ENCODE measurements at regions not wholly inside any gene's neighbourhood (a gene's known extent, or its start where the extent isn't known, plus 50 kb on each side); places are given as distances from the start of the nearest gene placed in this dataset.

- Histone ChIP-seq H3K9me2 (no peaks in the 10 kb centered on the region), H3K27me3 (ENCODE audit: insufficient read depth) (no peaks in the 10 kb centered on the region), H4K20me1 (ENCODE audit: insufficient read depth) (no peaks in the 10 kb centered on the region), H3K79me2 (ENCODE audit: insufficient read depth) (no peaks in the 10 kb centered on the region), H2AFZ (ENCODE audit: low read depth) (no peak overlapping the region), H3K4me2 (no peak overlapping the region), H3K36me3 (replicated peaks in 1 of 2; ENCODE audit: control insufficient read depth in 1 of 2, insufficient read depth in 2 of 2, low read length in 1 of 2) (no peaks in the 10 kb centered on the region), H3K4me1 (ENCODE audit: control insufficient read depth in 1 of 2, insufficient read depth in 2 of 2, low read depth in 1 of 2, low read length in 1 of 2) (peaks cover 0 to 3% of the 10 kb centered on the region in 2 experiments; a peak in 1 of 4 replicates), H3F3A (replicated peaks; ENCODE audit: insufficient read depth) (no peaks in the 10 kb centered on the region), H3K4me3 (ENCODE audit: low read depth in 2 of 2, low read length in 1 of 2) (no peak overlapping the region), H3K9me3 (no peaks in the 10 kb centered on the region), H3K9ac (no peak overlapping the region), H3K27ac (ENCODE audit: low read depth in 2 of 2, low read length in 1 of 2) (no peak overlapping the region)
- POLR2A ChIA-PET, result no interaction called here
- TF ChIP-seq REST (IDR thresholded peaks at IDR 0.05; ENCODE audit: low read depth, low read length) (no peak), NFIC (IDR thresholded peaks at IDR 0.05; ENCODE audit: borderline replicate concordance) (no peak), RFX5 (IDR thresholded peaks at IDR 0.05; ENCODE audit: low read length) (no peak), GATA2 (CRISPR knock-in tag; IDR thresholded peaks at IDR 0.05) (no peak), FOXJ3 (CRISPR knock-in tag; IDR thresholded peaks at IDR 0.05) (no peak), NRF1 (IDR thresholded peaks at IDR 0.05; ENCODE audit: low read depth, low read length) (no peak), EP300 (IDR thresholded peaks at IDR 0.05; ENCODE audit: borderline replicate concordance in 1 of 2, low read depth in 1 of 2, low read length in 1 of 2) (no peak), CHD2 (IDR thresholded peaks at IDR 0.05; ENCODE audit: low read length, partially characterized antibody) (no peak), TEAD4 (IDR thresholded peaks at IDR 0.05; ENCODE audit: borderline replicate concordance, insufficient read depth) (no peak), PBX3 (IDR thresholded peaks at IDR 0.05) (no peak), MXI1 (IDR thresholded peaks at IDR 0.05; ENCODE audit: low read depth, low read length) (no peak), ZBTB33 (IDR thresholded peaks at IDR 0.05; ENCODE audit: borderline replicate concordance, low read depth) (no peak), MAX (IDR thresholded peaks at IDR 0.05; ENCODE audit: low read depth) (no peak), USF2 (IDR thresholded peaks at IDR 0.05; ENCODE audit: borderline replicate concordance, low read depth, low read length) (no peak), TAF1 (IDR thresholded peaks at IDR 0.05; ENCODE audit: borderline replicate concordance, low read depth, low read length) (no peak)
- WGBS (ENCODE audit: low lambda C conversion rate), result 83% methylated on average over 7 of the region's 7 CpGs
- CTCF ChIA-PET, result interaction anchor here (1.7 kb wide), 1 partner anchor 261 kb away, joined by 3 read pairs; no protein-coding TSS in a partner anchor
- DNase-seq, result no peak
These were observed 128.3 kb upstream of the FRY start for GRCh38 chr13:31903111-31903815.
